HG03520 (cell line): ENCODE measurements at regions not wholly inside any gene's neighbourhood (a gene's known extent, or its start where the extent isn't known, plus 50 kb on each side); places are given as distances from the start of the nearest gene placed in this dataset.
"Not testable (repeated sequence)": the region's sequence is repeated elsewhere in the genome, so short reads cannot be mapped to it uniquely, and the experiment has no call there.

Experiments used
- ATAC-seq: cut with Tn5 transposase; IDR thresholded peaks from one replicate; pipeline ENCODE4 v1.9.1; 2021; ENCODE audit warnings: mild to moderate bottlenecking, moderate library complexity; ENCODE audit not compliant: unreplicated experiment

DNA sequence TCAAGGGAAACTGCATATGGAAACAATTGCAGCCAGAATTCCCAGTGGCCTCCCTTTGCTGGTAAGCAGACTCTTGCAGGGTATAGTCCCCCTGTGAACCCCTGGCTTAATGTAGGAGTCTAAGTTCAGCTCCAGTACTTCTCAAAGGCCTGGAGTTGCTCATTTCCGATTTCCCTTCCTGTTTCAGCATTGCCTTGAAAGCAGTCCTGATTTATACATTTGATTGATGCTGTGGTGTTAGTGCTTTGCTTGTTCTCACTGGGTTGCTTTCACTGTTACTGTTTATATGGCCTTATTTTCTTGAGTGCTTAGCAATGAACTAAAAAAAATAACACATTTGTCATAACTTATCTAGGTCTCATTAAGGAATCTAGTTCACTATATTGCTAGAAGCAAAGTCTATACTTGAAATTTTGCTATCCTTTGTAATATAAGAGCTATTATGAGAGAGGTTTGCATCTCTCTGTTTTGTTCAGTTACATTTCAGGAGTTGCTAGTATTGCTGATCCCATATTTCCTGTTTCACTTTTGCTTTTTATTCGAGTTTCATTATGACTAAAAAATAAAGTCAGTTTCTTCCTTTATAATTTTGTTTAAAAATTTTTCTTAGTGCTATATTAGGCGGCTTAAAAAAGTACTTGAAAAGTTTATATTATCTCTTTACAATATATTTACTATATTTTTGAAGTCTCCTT is 122.4 kb upstream of the NMUR2 start:
- ATAC-seq = peak; percentile 79

DNA sequence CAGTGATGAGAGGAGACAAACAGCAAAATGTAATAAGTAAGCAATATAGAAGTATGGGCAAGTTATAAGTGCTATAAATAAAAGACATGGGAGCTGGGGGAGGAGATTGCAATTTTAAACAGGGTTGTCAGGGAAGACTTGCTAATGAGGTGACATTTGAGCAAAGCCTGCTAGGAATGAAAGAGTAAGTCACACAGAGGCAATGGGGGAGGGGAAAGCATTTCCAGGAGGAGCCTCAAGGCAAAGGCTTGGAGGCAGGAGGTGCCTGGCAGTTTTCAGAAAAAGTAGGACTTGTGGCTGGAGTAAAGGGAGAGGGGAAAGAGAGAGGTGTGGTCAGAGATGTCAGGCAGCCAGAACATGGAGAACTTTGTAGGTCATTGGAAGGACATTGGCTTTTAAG is 124.4 kb upstream of the NMUR2 start:
- ATAC-seq = no peak

DNA sequence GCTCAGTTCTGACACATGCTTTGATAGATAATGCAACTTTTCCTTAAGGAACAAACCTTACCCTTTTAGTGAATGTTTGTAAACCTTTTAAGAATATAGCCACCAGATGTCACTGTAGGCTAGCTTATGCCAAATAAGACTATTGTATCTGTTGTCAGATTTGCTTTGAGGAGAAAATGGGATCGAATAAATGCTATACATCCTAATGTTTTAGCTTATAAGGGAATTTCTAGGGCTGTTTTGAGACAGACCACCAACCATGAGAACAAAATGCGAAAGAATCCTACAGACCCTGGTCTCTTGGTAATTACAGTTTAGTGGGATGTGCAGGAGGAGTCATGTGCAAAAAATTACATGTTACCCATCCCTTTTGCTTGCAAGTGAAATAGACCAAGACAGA is 127.6 kb upstream of the NMUR2 start:
- ATAC-seq = no peak

DNA sequence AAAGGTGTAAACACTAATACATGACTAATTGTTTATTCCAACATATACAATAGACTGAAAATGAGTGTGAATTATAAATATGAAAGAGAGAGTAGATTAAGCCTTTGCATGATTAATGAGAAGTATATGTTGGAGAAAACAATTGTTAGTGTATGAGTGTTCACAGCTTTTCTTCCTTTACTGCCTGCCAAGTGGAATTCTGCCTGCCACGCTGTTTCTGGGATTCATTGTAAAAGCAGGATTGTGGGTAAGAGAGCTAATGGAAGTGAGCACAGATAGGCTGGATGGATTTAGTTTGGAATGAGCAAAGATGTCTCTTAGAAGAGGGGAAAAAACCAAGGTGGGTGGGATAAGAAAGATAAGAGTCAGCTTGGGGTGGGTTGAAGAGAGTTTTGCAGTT is 129.6 kb upstream of the NMUR2 start:
- no peak for ATAC-seq

DNA sequence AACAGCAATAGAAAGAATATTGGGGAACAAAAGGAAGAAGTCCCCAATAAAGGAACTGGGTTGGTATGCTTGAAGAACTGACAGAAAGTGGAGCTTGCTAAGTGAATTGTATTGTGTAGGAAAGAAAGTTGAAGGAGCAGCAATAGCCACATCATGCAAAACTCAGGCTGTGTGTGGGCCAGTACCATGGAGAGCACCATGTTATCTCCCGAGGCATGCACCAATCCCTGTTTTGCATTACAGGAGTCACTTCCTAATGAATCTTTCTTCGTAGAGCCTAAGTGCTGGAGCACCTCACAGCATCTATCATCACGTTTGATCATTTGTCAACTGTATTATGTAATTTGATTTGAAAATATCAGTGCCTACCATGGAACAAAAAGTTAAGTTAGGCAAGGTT is 137.7 kb upstream of the NMUR2 start:
- no peak for ATAC-seq

DNA sequence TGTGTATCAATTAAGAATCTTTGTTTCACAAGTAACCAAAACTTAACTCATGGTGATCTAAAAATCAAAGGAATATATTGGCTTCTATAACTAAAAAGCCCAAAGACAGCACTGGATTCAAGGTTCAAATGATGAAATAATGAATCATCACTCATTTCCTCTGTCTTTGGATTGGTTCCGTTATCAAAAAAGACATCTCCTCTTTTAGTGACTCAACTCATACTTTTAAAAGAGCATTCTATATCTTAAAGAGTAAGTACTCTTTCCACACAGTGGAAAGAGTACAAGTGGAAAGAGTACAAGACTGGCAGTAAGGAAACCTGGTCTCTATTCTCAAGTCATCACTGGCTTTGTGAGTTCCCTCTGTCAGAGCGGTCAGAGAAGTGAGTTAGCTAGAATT is 141.4 kb upstream of the NMUR2 start:
- ATAC-seq = no peak

DNA sequence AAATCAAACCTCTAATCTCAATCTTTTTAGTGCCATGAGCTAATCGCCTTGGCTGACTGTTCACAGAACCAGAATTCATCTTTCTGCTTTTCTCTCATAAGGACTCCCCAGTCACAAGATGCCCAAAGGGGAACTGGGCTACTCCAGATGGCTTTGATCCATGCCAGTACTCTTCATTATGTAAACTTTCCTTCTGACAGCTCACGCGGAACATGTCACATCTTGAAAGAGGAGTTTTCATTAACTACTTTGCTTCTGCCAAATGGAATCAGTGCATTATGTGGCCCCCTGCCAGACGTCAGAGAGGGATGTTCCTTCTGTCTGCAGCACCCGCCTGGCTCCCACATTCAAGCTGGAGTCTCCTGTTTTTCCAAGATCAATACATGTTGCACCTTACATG is 142.1 kb upstream of the NMUR2 start:
- no peak for ATAC-seq

DNA sequence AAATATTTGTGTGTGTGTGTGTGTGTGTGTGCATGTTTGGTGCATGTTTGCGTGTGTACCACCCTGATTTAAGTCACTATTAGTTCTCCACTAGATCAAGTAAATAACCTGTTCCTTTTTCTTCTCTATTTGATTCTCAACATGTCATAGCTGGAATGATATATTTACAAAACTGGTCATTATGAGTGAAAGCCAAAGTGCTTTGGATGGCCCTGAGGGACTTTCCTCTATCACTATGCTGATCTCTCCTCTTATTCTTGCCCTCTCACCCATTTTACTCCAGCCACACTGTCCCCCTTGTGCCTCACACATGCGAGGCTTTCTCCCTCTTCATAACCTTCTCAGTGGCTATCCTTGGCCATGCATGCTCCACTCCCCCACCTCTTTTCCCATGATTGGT is 144.6 kb upstream of the NMUR2 start:
- ATAC-seq = no peak

DNA sequence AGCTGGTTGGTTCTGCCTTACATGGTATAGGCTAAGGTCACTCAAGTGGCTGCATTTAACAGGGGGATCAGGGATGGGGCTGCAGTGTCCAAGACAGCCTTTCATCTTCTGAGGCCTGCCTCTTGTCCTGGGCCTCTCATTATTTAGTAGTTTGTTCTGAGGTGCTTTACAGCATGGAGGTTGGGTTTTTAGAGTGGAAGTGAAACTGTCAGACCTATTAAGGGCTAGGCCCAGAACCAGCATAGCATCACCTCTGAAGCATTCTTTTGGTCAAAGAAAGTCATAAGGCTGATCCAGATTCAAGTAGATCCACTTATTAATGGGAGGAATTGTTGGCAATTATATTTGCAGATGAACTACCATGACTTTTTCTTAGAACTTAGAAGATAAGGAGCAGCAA is 146.0 kb upstream of the NMUR2 start:
- ATAC-seq = peak; percentile 78

DNA sequence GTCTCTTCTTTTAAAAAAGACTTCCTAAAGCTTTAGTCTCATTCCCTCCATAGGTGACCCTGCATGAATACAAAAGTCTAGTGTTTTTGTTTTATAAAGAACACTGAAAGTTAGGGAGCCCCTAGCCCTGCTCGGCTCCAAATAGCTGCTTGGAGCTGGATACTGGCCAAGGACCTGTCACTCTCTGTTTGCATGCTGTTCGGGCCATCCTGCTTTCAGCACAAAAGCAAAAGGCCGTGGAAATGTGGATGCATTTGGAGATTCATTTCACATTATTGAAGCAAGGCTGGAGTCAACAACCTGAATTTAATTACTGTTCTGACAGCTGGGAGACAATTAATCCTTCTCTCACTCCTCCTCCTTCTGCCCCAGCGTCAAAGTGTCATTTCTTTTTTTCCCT is 151.7 kb upstream of the NMUR2 start:
- ATAC-seq = no peak

DNA sequence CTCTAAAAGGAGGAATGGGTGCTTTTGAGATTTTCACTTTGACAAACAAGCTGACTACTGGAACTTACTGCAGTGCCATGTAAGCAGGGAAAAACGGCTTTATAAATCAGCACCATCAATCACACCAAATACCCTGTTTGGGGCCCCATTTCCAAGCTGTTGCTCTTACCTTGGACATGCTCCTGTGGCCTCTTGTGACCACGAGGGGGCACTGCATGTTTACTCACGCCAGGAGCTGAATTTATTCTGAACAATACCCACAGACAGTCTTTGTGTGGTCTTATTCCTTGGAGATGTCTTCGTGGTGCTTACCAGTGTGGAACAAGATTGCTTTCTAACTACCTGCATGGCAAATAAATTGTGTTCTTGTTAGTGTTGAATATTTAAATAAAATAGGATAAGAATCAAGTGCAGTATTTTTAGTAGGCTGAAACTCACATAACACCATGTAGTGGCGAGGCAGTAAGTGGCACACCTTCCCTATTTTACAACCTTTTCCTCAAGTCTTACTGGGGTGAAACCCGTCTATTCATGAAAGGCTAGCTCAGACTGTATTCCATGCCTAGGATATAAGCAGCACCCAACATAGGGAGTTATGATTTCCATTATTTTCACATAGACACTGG is 155.5 kb upstream of the NMUR2 start:
- peak; percentile 74 for ATAC-seq

DNA sequence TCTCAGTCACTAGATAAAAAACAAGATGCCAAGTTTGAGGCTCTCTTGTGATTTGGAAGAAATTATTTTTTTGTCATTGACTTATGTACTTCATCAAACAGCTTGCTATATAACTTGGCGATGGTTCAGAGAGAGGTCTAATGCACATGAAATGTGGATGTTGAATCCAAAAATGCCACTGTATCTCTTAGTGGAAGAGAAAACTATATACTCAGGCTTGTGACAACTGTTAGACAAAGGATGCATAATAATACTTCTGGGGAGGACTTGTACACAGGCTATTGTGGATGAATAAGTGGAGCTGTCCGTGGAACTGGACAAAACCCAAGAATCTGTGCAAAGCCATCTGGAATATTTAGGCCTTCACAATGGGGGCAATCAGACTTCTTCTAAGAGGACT is 162.9 kb upstream of the NMUR2 start:
- ATAC-seq = no peak

DNA sequence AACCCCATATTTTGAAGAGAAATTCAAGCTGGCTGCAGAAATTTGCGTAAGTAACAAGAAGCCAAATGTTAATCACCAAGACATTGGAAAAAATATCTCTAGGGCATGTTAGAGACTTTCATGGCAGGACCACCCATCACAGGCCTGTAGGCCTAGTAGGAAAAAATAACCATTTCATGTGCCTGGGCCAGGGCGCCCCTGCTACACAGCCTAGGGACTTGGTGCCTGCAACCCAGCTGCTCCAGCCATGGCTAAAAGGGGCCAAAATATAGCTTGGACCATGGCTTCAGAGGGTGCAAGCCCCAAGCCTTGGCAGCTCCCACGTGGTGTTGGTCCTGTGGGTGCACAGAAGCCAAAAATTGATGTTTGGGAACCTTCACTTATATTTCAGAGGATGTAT is 167.7 kb upstream of the NMUR2 start:
- ATAC-seq = no peak

DNA sequence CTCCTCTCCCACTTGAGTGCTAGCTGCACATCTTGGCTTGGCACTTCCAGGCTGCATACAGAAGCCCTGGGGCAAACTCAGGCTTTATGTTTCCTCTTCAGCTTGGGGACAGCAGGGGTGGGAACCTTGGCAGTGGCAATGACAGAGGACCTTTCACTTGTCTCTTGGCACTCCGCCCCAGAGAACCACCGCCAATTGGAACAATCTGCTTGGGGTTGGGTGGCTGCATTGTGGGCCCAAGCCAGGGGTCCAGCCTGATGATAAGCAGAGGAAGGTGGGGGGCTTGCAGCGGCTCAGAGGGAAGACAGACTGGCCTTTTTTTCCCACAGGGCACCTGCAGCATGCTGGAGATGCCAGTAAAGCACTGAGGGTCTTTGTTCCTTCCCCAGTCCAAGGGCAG is 179.0 kb upstream of the NMUR2 start:
- ATAC-seq = no peak

DNA sequence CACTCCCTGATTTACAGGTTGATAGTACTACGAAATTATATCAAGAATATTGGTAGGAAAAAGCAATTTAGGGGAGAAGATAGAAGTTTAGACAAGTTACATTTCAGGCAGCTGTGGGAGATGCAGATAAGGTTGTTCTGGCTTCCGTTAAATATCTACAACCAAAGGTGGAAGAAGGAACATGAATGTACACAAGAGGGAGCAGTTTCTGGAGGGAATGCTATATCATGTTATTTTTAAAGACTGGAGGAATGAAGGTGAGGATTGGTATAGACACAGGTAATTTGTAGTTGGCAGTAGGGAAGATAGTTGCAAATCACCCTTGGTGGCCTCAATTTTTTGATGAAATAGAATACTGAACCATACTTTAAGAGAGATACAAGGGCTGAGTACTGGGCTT is 187.3 kb upstream of the NMUR2 start:
- ATAC-seq = no peak

DNA sequence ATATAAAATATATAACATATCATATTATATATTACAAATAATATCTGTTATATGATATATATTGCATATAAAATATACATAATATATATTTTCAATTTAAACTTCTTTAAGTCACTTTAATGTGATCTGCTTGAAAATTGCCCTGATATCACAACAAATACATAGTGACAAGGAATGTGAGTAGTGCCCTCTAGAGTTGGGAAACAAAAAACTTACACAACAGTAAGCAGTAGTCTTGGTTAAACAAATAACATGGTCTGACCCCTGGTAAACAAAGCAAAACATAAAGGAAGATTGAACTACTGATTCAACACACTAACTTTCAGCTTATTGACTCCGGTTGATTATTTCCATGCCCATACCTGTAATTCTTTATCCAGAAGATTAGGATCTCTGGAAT is 188.3 kb upstream of the NMUR2 start:
- ATAC-seq = no peak

DNA sequence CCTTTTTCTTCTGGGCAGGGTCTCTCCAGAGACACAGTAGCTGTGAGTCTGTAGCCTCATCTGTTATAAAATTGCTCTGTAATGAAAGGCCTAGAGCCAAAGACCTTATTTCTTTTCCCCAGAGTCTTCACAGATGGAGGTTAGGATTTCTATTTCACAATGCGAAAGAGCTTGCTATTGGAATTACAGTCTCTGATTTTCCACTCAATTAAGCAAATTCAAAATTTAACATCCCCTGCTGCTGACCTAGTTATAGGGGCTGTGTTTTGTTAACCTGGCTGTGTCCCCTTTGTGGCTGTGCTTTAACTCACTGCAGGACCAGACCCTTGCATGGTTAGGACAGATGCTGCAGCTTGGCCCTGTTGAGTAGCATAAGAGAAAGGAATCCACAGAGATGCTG is 190.3 kb upstream of the NMUR2 start:
- no peak for ATAC-seq

DNA sequence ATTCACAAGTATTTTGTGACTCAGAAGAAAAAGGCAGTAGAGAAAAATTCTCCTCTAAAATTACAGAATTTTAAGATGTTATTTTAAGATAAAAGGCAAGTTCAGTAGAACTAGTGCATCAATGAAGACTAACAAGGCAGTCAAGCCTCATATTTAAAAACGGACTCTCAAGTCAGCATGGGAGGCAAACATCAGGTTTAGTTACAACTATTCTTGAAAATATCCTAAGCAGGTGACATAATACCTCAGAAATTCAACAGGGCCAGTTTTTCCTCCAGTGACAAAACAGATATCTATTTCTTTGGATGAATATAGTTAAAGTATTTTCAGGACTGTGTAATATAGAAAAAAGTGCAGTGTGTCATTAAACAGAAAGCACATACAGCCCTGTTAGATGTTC is 194.0 kb upstream of the NMUR2 start:
- no peak for ATAC-seq

DNA sequence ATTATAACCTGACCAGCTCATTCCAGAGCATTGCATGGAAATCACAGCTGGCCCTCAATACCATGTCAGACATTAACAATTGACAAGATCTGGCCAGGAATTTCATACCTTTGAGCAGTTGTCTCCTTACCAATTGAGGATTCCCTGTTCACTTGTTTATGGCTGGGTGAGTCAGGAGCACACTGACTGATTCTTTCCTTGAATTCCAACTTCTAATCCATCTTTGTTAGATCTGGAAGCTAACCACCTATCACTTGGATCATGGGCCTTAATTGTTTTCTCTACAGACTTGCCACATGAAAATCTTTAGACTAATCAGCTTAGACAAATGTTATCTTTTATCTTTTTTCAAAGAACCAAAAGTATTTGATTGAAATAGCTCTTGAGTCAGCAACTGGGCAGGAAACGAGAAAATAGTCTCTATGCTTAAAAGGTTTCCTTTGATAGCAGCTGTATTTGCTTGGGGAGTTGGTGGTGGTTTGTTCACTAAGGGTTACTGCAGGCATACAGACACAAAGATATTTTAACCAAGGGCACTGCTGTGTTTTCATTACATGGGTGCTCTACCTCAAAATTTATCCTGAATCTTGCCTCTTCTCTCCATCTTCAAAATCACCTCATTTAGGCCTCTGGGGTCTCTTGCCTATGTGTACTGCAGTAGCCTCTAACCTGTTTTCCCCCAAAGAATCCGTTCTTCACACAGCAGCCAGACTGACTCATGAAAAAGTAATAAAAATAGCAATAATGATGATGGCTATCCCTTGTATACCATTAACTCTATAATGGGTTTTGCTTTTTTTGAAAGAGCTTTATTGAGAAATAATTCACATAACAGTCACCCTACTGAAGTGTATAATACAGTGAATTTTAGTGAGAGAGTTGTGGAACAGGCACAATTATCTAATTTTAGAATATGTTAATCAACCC is 197.0 kb upstream of the NMUR2 start:
- no peak for ATAC-seq

DNA sequence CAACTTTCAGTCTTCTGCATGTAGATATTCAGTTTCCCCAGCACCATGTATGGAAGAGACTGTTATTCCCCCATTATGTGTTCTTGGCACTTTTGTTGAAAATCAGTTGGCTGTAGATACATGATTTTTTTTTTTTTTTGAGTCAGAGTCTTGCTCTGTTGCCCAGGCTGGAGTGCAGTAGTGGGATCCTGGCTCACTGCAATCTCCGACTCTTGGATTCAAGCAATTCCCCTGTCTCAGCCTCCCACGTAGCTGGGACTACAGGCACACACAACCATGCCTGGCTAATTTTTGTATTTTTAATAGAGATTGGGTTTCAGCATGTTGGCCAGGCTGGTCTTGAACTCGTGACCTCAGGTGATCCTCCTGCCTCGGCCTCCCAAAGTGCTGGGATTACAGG is 201.0 kb upstream of the NMUR2 start:
- not testable (repeated sequence) for ATAC-seq

DNA sequence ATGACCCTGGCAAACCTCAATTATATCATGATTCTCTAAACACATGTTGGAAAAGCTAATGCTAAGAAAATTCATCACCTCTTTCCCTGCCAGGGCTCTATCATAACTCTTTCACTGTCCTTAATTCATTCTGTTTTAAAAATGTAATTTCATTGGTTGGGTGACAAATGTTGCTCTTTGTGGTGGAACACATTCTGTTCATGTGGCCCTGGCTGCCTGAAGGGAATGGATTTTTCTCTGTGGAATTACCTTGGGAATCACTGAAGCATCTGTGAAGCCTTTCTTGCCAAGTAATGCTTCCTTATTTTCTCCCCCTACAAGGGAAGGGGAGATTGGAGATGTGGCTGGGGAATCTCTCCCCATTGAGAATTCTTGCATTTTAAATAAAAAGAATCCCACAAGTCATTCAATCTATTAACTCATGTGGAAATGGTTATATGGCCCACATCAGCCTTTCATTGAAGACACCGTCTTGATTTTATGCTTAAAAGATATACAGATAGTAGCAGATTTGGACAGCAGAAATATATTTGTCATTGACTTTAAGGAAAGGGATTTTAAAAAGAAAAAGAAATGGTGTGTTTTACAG is 201.8 kb upstream of the NMUR2 start:
- no peak for ATAC-seq
